HEK293T (cell line): ENCODE measurements at regions not wholly inside any gene's neighbourhood (a gene's known extent, or its start where the extent isn't known, plus 50 kb on each side); places are given as distances from the start of the nearest gene placed in this dataset.

Source experiments
- BHLHE40 ChIP-seq: fragments of 450-650 bp; IDR thresholded peaks from 2 replicates; pipeline ENCODE4 v1.6.1; 2016; ENCODE audit warnings: mild to moderate bottlenecking, moderate library complexity, borderline replicate concordance
- LEF1 ChIP-seq: fragments of 450-650 bp; IDR thresholded peaks from 2 replicates; pipeline ENCODE4 v1.6.1; 2017; ENCODE audit warnings: mild to moderate bottlenecking, borderline replicate concordance
- PKNOX1 ChIP-seq: fragments of 450-650 bp; IDR thresholded peaks from 2 replicates; pipeline ENCODE4 v1.6.1; 2016
- SP1 ChIP-seq: fragments of 450-650 bp; IDR thresholded peaks from 2 replicates; pipeline ENCODE4 v1.6.1; 2017

- TF ChIP-seq PKNOX1 = no peak
- TF ChIP-seq SP1 = no peak
- no peak for TF ChIP-seq BHLHE40
- TF ChIP-seq LEF1 = no peak
Observed at GRCh38 chr2:118246079-118246478, 157.8 kb downstream of the INSIG2 start.
